GM19372 (cell line): ENCODE measurements at regions not wholly inside any gene's neighbourhood (a gene's known extent, or its start where the extent isn't known, plus 50 kb on each side); places are given as distances from the start of the nearest gene placed in this dataset.

ENCODE experiments used
- ATAC-seq: cut with Tn5 transposase; IDR thresholded peaks from one replicate; pipeline ENCODE4 v1.9.1; 2021; ENCODE audit warnings: mild to moderate bottlenecking, low read depth, moderate library complexity; ENCODE audit not compliant: unreplicated experiment

- ATAC-seq: no peak
These were observed 614.5 kb downstream of the HDGFL1 start for GRCh38 chr6:23183846-23184245.

- no peak for ATAC-seq
These were observed 615.0 kb downstream of the HDGFL1 start for GRCh38 chr6:23184351-23184750.

- ATAC-seq: no peak
These were observed 626.1 kb downstream of the HDGFL1 start for GRCh38 chr6:23195487-23195886.

GRCh38 chr6:23199541-23199940 is 630.2 kb downstream of the HDGFL1 start:
- no peak for ATAC-seq

- ATAC-seq: no peak
These were observed 631.6 kb downstream of the HDGFL1 start for GRCh38 chr6:23200946-23201345.

GRCh38 chr6:23202207-23202606 is 632.8 kb downstream of the HDGFL1 start:
- no peak for ATAC-seq

GRCh38 chr6:23212398-23212797 is 643.0 kb downstream of the HDGFL1 start:
- ATAC-seq: no peak

GRCh38 chr6:23213193-23213592 is 643.8 kb downstream of the HDGFL1 start:
- ATAC-seq: no peak

- no peak for ATAC-seq
These were observed 644.3 kb downstream of the HDGFL1 start for GRCh38 chr6:23213651-23214050.

GRCh38 chr6:23218751-23219150 is 649.4 kb downstream of the HDGFL1 start:
- ATAC-seq: no peak

- no peak for ATAC-seq
These were observed 653.4 kb downstream of the HDGFL1 start for GRCh38 chr6:23222724-23223123.

GRCh38 chr6:23224540-23224939 is 655.2 kb downstream of the HDGFL1 start:
- no peak for ATAC-seq

- ATAC-seq: no peak
These were observed 659.2 kb downstream of the HDGFL1 start for GRCh38 chr6:23228439-23229024.

- ATAC-seq: no peak
These were observed 674.5 kb downstream of the HDGFL1 start for GRCh38 chr6:23243854-23244253.

- no peak for ATAC-seq
These were observed 674.9 kb downstream of the HDGFL1 start for GRCh38 chr6:23244300-23244699.

GRCh38 chr6:23245572-23245971 is 676.2 kb downstream of the HDGFL1 start:
- ATAC-seq: no peak

- no peak for ATAC-seq
These were observed 677.5 kb downstream of the HDGFL1 start for GRCh38 chr6:23246896-23247295.

- no peak for ATAC-seq
These were observed 681.2 kb downstream of the HDGFL1 start for GRCh38 chr6:23250556-23250955.

GRCh38 chr6:23262864-23263263 is 693.5 kb downstream of the HDGFL1 start:
- ATAC-seq: no peak

GRCh38 chr6:23265270-23265669 is 695.9 kb downstream of the HDGFL1 start:
- ATAC-seq: no peak

- no peak for ATAC-seq
These were observed 697.2 kb downstream of the HDGFL1 start for GRCh38 chr6:23266536-23266935.

- ATAC-seq: no peak
These were observed 698.3 kb downstream of the HDGFL1 start for GRCh38 chr6:23267651-23268050.

GRCh38 chr6:23268348-23268747 is 699.0 kb downstream of the HDGFL1 start:
- ATAC-seq: no peak
